ENCODE measurements at regions not wholly inside any gene's neighbourhood (a gene's known extent, or its start where the extent isn't known, plus 50 kb on each side); places are given as distances from the start of the nearest gene placed in this dataset.

- TF ChIP-seq ZC3H10 (CRISPR knock-in tag; IDR thresholded peaks at IDR 0.05) (no peak), TSHZ2 (CRISPR knock-in tag; IDR thresholded peaks at IDR 0.05) (no peak), ZFP3 (CRISPR knock-in tag; IDR thresholded peaks at IDR 0.05) (no peak), RARB (CRISPR knock-in tag; IDR thresholded peaks at IDR 0.05) (no peak), PPARA (CRISPR knock-in tag; IDR thresholded peaks at IDR 0.05; ENCODE audit: borderline replicate concordance) (no peak), CREB5 (CRISPR knock-in tag; IDR thresholded peaks at IDR 0.05; ENCODE audit: low read depth) (no peak), ZFP30 (CRISPR knock-in tag; IDR thresholded peaks at IDR 0.05) (no peak), PATZ1 (CRISPR knock-in tag; IDR thresholded peaks at IDR 0.05; ENCODE audit: borderline replicate concordance) (no peak)
These were observed 292.6 kb downstream of the ZSWIM6 start for GRCh38 chr5:61624553-61625136.
